HG02623 (cell line): ENCODE measurements at regions not wholly inside any gene's neighbourhood (a gene's known extent, or its start where the extent isn't known, plus 50 kb on each side); places are given as distances from the start of the nearest gene placed in this dataset.

ENCODE experiments used
- ATAC-seq: cut with Tn5 transposase; IDR thresholded peaks from one replicate; pipeline ENCODE4 v1.9.1; 2021; ENCODE audit warnings: moderate library complexity; ENCODE audit not compliant: unreplicated experiment

DNA sequence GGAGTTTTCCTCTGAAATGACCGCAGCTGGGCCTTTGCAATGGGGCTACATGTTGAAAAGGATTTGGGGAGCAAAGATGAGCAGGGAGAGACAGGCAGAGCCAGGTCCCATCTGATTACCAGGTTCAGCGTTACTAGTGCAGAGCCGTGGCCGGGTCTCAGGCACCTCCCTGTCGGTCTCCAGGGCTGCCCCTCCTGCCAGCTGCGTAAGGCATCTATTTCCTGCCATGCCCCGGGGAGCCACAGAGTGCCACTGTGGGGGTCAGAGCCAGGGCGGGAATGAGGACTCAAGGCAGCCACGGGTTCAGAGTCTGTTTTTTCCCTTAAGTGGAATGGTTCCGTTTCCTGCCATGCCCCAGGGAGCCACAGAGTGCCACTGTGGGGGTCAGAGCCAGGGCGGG is 382.6 kb upstream of the SHH start:
- ATAC-seq, result no peak

DNA sequence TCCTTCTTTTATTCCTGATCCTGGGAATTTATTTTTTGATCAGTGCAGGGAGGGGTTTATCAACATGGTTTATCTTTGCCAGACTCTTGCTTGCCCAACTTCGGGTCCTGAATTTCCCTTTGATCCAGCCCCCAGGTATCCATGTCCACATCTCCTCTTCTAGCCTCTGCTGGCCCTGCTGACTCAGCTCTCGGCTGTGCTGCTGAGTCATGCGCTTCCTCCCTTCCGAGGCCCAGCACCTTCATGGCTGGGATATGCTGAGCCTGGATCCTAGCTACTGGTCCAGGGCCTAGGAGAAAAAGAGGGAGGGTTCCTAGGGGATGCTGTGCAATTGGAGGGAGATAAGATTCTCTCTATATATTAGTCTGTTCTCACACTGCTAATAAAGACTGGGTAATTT is 380.7 kb upstream of the SHH start:
- no peak for ATAC-seq

GRCh38 chr7:156191090-156191489 is 378.8 kb upstream of the SHH start:
- no peak for ATAC-seq

DNA sequence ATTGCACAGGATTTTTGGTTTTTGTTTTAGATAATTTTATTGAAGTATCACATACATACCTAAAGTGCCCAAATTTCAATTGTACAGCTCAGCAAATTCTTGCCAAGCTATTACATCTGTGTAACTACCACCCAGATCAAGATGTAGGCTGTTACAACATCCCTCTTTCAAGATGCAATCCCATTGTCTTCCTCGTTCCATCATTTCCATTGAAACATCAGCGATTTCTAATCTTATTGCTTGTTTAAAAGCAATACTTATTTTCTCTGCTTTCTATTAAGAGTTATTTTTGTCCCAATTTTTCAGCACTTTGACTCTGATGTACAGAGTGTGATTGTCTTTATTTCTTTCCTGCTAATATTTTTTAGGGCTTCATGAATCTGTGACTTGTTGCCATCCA is 372.8 kb upstream of the SHH start:
- ATAC-seq, result no peak

DNA sequence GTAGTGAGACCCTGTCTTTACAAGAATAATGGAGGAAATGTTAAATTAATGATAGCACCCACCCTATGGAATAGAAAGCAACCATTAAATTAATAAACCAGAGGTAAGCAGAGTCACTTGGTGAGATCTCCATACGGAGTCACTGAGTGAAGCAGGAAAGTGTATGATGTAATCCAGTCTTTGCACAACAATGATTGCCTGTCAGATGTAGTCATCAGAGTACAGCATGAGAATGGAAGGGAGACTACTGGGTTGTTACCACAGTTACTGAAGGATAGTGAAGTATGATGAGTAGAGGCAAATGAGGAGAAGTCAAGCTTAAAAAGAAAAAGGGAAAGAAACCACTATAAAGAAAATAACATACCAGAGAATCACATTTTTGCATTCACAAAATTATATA is 371.9 kb upstream of the SHH start:
- no peak for ATAC-seq

DNA sequence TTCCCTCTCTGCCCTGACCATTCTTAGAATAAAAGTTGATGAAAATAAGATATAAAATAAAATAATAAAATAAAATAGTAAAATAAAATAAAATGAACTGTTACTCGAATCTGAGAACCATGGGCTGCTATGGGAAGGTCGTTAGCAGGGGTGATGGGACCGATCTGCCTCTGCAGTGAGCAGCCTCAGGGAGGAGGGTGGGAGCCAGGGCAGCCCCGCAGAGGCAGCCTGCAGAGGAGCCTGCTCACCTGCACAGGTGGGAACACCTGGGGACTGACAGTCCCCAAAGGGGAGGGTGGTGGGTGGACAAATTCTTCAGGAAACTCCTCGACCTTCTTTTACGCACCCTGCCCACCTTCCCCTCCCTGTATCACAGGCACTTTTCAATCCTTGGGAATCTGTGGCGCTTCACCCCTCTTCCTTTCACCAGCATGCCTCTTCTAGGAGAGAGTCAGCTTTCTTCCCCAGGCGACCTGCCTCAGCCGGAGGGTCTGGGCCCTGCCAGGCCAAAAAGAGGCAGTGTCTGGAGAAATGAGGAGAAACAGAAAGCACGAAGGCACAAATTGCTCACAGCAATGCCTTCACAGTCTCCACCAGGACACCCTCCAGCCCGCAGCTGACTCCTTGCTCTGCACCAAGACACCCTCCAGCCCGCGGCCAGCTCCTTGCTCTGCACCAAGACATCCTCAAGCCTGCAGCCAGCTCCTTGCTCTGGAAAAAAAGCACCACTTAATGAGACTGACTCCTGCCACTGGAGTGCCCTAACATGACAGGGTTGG is 368.4 kb upstream of the SHH start:
- ATAC-seq, result no peak

- ATAC-seq, result no peak
Observed at GRCh38 chr7:156179872-156180390, 367.7 kb upstream of the SHH start.

GRCh38 chr7:156178857-156179256 is 366.6 kb upstream of the SHH start:
- ATAC-seq, result no peak

DNA sequence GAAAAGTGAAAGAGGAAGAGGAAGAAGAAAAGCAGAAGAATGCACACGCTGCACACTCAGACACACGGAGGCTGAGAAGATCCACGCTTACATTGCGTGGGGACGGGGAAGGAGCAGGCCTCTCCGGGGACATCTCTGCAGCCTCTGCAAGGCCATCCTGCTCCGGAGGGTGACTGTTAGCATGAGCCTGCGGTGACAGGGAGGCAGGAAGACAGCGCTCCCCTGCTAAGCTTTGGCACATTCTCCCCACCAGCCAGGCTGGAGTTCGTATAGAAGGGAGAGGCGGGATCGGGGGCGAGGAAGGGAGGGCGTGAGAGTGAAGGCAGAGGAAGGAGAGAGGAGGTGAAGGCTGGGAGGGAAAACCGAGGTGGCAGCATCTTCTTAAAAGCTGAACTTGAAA is 366.0 kb upstream of the SHH start:
- ATAC-seq, result no peak

GRCh38 chr7:156177422-156178055 is 365.3 kb upstream of the SHH start:
- ATAC-seq, result no peak

GRCh38 chr7:156176039-156176438 is 363.8 kb upstream of the SHH start:
- ATAC-seq, result no peak

GRCh38 chr7:156175003-156175402 is 362.7 kb upstream of the SHH start:
- ATAC-seq, result no peak

DNA sequence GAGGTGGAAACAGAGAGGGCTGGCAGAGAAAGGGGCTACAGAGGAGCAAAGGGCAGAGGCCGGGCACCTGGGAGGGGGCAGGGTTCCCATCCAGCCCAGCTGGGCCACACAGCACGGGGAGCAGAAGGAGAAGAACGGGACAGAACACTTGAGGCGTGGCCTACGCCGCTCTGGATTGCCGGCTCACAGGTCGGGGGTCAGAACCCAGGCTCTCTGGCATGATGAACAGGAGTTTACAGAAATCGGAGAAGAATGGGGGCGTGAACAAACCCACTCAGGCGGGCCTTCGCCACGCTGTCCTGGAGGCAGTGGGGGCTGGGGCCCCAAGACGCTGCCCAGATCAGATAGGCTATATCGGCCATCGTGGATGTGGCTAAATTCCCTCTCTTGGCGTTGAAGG is 362.2 kb upstream of the SHH start:
- no peak for ATAC-seq

- no peak for ATAC-seq
Observed at GRCh38 chr7:156173748-156174353, 361.6 kb upstream of the SHH start.

- ATAC-seq, result no peak
Observed at GRCh38 chr7:156173346-156173745, 361.1 kb upstream of the SHH start.

GRCh38 chr7:156172638-156173037 is 360.4 kb upstream of the SHH start:
- no peak for ATAC-seq

DNA sequence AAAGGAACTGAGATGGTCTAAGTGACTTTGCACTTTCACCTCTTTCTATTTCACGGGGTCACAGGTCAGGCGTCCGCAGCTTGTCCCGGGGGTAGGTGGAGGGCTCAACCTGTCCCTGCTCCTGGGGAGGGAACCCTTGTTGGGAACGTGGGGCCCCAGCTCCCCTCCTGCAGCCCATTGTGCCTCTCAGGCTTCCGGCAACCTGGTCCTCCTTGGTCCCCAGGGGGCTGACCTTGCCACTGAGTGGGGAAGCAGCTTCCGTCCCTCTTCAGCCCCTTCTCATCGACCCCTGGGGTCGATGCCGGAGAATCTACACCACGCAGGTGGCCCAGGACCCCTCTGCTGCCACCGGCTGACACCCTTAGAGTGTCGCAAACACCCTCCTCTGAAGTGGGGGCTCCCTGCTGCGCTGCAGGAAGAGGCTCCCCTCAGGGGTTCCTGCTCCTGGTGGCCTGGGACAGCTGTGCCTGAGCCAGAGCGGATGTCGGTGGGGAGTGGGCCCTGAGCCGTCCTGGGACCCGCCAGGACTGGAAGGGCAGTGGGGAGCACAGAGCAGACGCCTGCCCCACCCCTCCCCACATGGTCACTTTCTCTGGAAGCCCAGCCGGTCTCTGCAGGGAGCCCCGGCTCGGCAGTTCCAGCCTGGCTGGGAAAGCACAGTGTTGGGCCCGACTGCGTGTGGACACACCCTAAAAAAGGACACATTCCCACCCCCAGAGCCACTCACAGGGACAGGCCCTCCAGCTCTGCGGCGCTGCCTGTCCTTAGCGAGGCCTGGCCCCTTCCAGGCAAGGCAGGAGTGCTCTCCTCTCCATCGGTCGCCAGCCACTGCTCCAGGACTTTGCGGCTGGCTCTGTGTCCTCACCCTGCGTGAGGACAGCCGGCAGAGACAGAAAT is 357.5 kb upstream of the SHH start:
- no peak for ATAC-seq

GRCh38 chr7:156168434-156168833 is 356.2 kb upstream of the SHH start:
- no peak for ATAC-seq

GRCh38 chr7:156167987-156168386 is 355.7 kb upstream of the SHH start:
- no peak for ATAC-seq

GRCh38 chr7:156167417-156167807 is 355.1 kb upstream of the SHH start:
- no peak for ATAC-seq
